ENCODE measurements at regions not wholly inside any gene's neighbourhood (a gene's known extent, or its start where the extent isn't known, plus 50 kb on each side); places are given as distances from the start of the nearest gene placed in this dataset.
"Not testable (repeated sequence)": the region's sequence is repeated elsewhere in the genome, so short reads cannot be mapped to it uniquely, and the experiment has no call there.

GRCh38 chrX:46080121-46080520 lies 465.1 kb downstream of the ZNF674 start:
- intact Hi-C loops (cut with DNase I); DNase-seq (ENCODE audit: low spot score); ATAC-seq: not testable (repeated sequence)

GRCh38 chrX:46072791-46073190 lies 472.4 kb downstream of the ZNF674 start:
- DNase-seq (ENCODE audit: low spot score) (no peak), ATAC-seq (no peak)
- intact Hi-C loops (cut with DNase I): no loop called here

GRCh38 chrX:46072372-46072771 lies 472.8 kb downstream of the ZNF674 start:
- DNase-seq (ENCODE audit: low spot score) (no peak), ATAC-seq (no peak)
- intact Hi-C loops (cut with DNase I): no loop called here

- no peak for ATAC-seq
- no peak for DNase-seq (ENCODE audit: low spot score)
- intact Hi-C loops (cut with DNase I): no loop called here
Measured at GRCh38 chrX:46070421-46070820, 474.8 kb downstream of the ZNF674 start.

GRCh38 chrX:46059316-46059715 lies 485.9 kb downstream of the ZNF674 start:
- intact Hi-C loops (cut with DNase I): no loop called here
- no peak for DNase-seq (ENCODE audit: low spot score)
- ATAC-seq: no peak

- intact Hi-C loops (cut with DNase I): no loop called here
- ATAC-seq (no peak), DNase-seq (ENCODE audit: low spot score) (no peak)
Measured at GRCh38 chrX:46044486-46044885, 500.7 kb downstream of the ZNF674 start.

GRCh38 chrX:46040001-46040400 lies 505.2 kb downstream of the ZNF674 start:
- DNase-seq (ENCODE audit: low spot score) (no peak), ATAC-seq (no peak)
- intact Hi-C loops (cut with DNase I): no loop called here

GRCh38 chrX:46039526-46039925 lies 505.7 kb downstream of the ZNF674 start:
- ATAC-seq: no peak
- intact Hi-C loops (cut with DNase I): no loop called here
- no peak for DNase-seq (ENCODE audit: low spot score)

- ATAC-seq: no peak
- no peak for DNase-seq (ENCODE audit: low spot score)
- intact Hi-C loops (cut with DNase I): no loop called here
Measured at GRCh38 chrX:46036508-46036907, 508.7 kb downstream of the ZNF674 start.

- intact Hi-C loops (cut with DNase I): no loop called here
- DNase-seq (ENCODE audit: low spot score) (no peak), ATAC-seq (no peak)
Measured at GRCh38 chrX:46034868-46035267, 510.4 kb downstream of the ZNF674 start.

- no peak for ATAC-seq
- intact Hi-C loops (cut with DNase I): loop anchor here (2.0 kb wide), 1 partner anchor 53 kb away; no protein-coding TSS in a partner anchor
Measured at GRCh38 chrX:46029777-46030176, 515.4 kb downstream of the ZNF674 start.

GRCh38 chrX:46016296-46016695 lies 528.9 kb downstream of the ZNF674 start:
- ATAC-seq: no peak
- no peak for DNase-seq (ENCODE audit: low spot score)
- intact Hi-C loops (cut with DNase I): no loop called here

More at GRCh38 chrX:46029777-46030176, 515.4 kb downstream of the ZNF674 start:
- no peak for DNase-seq (ENCODE audit: low spot score)

- ATAC-seq: no peak
- intact Hi-C loops (cut with DNase I): no loop called here
- DNase-seq (ENCODE audit: low spot score): no peak
Measured at GRCh38 chrX:46015653-46016052, 529.6 kb downstream of the ZNF674 start.

GRCh38 chrX:45992402-45993123 lies 552.7 kb downstream of the ZNF674 start:
- ATAC-seq: no peak
- intact Hi-C loops (cut with DNase I): no loop called here
- no peak for DNase-seq (ENCODE audit: low spot score)

GRCh38 chrX:45986971-45987370 lies 558.2 kb downstream of the ZNF674 start:
- DNase-seq (ENCODE audit: low spot score) (no peak), ATAC-seq (no peak)
- intact Hi-C loops (cut with DNase I): no loop called here

GRCh38 chrX:45986081-45986480 lies 559.1 kb downstream of the ZNF674 start:
- intact Hi-C loops (cut with DNase I): no loop called here
- DNase-seq (ENCODE audit: low spot score) (no peak), ATAC-seq (no peak)

GRCh38 chrX:45982958-45983727 lies 562.1 kb downstream of the ZNF674 start:
- not testable (repeated sequence) for ATAC-seq

GRCh38 chrX:45980726-45981125 lies 564.5 kb downstream of the ZNF674 start:
- no peak for ATAC-seq
- DNase-seq (ENCODE audit: low spot score): no peak
- intact Hi-C loops (cut with DNase I): no loop called here

More at GRCh38 chrX:45982958-45983727, 562.1 kb downstream of the ZNF674 start:
- intact Hi-C loops (cut with DNase I); DNase-seq (ENCODE audit: low spot score): not testable (repeated sequence)

- intact Hi-C loops (cut with DNase I): loop anchor here (2.0 kb wide), 1 partner anchor 53 kb away; no protein-coding TSS in a partner anchor
- ATAC-seq (no peak), DNase-seq (ENCODE audit: low spot score) (no peak)
Measured at GRCh38 chrX:45975633-45976032, 569.6 kb downstream of the ZNF674 start.

GRCh38 chrX:45972636-45973035 lies 572.6 kb downstream of the ZNF674 start:
- intact Hi-C loops (cut with DNase I): no loop called here
- DNase-seq (ENCODE audit: low spot score): no peak
- ATAC-seq: no peak

Data from sciatic nerve (tissue), 2 donors.